ENCODE measurements at regions not wholly inside any gene's neighbourhood (a gene's known extent, or its start where the extent isn't known, plus 50 kb on each side); places are given as distances from the start of the nearest gene placed in this dataset.
"Not testable (repeated sequence)": the region's sequence is repeated elsewhere in the genome, so short reads cannot be mapped to it uniquely, and the experiment has no call there.

DNA sequence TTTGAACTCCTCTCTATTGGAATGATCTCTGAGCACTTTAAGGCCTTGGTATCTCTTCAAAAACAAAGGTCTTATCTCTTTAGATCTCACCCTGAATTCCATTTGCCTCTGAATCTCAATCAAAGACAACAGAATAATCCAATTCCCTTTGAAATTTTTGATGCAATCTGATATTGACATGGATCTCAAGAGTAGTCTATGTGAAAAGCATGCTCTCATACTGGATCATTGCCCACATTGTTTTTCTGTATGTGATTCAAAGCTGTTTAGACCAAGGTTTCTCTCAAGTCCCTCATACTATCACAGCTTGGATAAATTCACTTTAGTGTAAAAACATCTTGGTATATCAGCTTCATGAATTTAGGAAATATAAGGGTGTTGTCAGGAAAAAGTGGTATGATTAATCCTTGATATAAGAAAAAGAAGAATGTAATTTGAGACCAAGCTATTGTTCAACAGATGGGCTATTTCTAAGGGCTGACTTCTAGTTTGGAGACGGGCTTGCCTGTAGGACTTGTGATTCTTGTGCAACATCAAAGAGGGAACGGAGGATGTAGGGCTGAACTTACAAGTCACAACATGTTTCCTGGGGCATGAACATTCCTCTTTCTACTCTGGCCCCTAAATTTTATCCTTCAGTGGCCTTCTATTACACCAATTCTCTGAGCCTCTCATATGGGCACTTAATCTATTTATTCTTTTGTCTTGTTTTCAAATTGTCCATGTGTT lies 77.9 kb upstream of the CITED2 start:
- no peak for DNase-seq

DNA sequence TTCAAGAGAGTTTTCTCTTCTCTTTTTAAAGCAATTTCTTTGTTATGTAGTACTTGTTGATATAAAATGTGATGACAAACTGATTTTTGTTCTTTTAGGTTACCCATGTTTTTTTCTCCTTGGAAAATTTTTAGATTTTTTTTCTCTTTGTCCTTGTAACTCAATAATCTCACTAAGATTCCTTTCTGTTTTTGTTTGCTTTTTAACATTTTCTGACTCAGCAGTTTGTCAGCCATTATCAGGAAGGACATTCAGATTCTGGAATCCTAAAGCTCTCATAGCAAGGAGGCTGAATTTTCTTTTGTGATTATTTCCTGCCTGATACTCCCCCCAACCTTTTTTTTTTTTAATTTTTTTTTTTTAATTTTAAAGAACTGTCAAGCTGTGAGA lies 75.2 kb upstream of the CITED2 start:
- DNase-seq = no peak

DNA sequence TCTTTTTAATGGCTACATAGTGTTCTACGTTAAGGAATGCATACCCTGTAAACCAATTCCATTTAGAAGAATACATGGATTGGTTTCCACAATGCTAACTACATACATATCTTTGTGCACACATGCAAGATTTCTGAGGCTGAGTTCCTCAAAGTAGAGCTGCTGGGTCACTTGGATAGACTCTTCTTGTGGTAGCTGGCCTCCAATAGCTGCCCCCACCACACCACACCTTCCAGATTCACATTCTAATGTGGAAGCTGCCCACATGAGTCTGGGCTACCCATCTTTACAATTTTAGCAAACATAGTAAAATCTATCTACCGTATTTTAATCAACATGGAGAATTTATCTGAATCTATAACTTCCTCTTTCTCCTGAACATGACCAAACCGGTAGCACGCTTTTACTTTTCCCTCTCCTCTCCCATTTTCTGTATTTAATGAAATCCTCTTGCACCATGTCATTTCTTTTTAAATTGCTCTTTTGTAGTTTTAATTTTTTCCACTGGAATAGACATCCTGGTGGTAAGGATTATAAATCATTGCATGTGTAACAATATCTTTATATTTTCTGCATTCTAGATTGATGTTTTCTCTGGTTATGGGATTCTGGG lies 74.7 kb upstream of the CITED2 start:
- DNase-seq = no peak

DNA sequence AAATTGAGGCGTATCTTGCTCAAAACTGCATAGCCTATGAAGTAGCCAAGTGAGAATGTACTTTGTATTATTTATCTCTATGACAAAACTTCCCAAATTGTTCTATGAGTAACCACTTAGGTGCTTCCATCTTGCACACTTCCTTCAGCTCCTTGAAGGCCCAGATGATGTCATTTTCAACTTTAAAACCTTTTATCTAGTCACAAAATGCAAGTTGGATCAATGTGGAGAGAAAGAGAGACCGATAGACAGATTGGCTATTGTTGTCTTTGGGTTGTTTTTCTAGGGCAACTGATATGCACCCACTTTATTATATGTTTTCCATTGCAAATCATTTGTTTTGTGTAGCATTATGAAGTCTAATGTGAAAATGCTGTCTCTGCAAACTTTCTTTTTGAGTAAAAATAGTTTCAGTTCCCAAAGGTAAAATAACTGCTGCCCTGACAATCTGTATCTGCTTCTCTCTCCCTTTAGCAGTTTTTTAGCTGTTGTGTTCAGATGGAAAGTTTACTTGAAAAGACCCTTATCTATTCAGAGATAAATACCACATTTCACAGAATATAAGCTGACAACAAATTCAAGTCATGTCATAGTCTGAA lies 73.7 kb upstream of the CITED2 start:
- no peak for DNase-seq

DNA sequence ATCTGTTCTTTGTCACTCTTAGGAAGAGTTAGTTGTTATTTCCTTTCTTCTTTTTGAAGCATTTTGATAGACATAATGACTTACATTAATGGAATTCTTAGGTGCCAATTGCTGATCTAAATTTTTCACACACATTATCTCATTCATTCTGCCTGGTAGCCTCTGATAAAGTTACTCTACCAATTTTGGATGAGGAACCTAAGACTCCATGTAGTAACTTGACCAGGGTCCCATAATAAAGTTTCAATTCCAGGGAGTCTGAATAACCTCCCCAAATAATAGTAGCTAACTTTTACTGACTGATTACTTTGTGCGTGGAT lies 73.2 kb upstream of the CITED2 start:
- DNase-seq = no peak

DNA sequence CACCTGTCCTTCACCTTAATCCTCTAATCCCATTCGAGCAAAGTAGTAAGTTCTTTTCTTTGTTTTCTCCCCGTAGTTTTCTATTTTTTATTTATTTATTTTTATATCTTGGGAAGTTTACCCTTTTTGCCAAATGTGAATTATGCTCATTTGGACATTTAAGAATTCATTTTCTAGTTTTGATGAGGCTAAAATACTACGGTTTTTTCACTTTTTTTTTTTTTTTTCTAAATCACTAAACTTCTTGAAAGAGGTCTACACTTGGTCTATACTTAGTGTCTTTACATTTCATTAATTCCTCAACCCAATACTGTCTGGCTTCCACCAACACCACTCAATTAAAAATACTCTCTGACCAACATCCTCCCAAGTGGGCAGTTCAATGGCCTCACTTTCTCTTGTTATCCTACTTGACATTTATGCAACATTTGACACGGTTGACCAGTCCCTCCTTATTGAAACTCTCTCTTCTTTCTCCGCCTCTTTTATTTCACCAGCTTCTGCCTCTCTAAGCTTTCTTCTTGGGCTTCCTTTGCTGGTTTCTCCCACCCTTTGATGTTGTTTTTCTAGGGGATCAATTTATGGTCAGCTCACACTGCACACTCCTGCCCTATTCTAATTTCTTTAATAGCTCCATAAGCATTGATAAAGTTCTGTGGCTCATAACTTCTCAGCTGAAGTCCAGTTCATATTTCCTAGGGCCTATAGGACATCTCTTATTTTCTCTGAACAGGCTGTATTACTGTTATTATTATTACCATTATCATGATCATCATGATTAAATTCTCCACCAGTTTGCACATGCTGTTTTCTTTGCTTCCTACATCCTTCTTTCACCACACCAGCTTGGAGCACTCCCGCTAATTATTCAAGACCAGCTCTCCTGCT lies 72.6 kb upstream of the CITED2 start:
- no peak for DNase-seq

DNA sequence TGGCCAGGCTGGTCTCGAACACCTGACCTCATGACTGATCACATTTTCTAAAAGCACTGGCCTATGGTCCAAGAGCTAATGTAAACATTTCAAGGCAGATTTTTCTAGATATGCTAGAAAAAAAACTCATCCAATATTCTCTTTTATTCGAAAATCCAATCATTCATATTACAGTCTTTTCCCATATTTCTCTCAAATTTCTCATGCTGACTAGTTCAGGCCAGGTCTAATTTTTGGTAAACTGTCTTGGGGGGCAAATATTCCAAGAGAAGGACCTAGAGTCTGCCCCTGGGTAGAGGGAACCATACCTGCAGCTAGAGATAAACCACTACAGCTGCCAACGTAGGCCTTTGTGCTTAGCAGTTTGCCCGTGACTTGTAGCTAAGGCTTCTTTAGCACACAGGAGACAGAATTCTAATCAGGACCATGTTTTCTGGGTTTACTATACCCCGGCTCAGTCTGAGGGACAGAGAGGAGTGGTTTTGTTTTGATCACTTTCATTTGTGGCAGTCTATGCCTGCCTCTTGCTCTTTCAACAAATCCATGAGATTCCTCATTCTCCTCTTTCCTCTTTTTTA lies 71.8 kb upstream of the CITED2 start:
- DNase-seq = no peak

DNA sequence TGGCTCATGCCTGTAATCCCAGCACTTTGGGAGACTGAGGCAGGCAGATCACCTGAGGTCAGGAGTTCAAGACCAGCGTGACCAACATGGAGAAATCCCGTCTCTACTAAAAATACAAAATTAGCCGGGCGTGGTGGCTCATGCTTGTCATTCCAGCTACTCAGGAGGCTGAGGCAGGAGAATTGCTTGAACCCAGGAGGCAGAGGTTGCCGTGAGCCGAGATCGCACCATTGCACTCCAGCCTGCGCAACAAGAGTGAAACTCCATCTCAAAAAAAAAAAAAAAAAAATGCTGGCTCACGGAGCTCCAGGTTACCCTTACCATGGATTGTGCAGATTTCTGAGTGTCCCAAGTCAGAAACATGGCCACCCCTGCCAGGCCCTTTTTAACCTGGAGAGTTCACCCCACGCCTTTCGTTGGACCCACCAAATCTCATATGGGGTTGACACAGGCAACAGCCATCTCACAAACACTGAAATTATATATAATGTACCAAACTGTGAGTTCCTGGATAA lies 69.9 kb upstream of the CITED2 start:
- DNase-seq = not testable (repeated sequence)

DNA sequence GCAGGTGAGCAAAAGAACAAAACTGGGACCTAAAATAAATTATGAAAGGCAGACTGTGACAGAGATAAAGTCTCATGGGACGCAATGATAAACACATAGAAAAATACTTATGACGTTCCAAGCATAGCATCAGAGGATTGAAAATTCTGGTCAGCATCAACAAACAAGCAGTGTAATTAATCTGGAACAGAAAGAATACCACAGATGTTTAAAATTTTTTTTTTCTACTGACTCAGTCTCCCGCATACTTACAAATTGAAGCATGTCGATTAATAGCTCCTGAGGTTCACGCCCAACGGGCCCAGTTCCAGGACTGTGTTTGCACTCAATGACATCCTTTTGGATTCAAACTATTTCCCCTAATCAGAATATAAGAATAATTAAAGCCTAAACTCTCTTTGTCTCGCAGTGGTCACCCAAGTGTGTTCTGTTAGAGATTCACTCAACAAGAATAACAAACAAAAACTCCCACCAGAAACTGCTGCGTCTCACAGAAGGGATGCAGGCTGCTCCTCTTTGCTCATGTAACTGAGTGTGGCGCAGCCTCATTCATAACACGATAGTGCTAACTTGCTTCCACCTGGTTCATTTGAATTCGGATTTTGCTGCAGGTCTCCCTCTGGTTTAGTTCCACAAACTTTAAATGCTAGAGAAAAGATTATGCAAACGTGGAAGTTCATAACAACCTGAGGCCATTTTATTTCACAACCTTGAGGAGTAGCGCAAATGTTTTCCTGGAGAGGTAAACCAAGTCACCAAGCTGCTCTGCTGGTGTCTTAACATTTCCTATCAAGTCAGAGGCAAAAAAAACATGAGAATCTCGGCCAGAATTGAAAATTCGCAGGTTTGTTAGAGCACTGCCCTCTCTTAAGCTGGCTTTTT lies 69.0 kb upstream of the CITED2 start:
- no peak for DNase-seq

DNA sequence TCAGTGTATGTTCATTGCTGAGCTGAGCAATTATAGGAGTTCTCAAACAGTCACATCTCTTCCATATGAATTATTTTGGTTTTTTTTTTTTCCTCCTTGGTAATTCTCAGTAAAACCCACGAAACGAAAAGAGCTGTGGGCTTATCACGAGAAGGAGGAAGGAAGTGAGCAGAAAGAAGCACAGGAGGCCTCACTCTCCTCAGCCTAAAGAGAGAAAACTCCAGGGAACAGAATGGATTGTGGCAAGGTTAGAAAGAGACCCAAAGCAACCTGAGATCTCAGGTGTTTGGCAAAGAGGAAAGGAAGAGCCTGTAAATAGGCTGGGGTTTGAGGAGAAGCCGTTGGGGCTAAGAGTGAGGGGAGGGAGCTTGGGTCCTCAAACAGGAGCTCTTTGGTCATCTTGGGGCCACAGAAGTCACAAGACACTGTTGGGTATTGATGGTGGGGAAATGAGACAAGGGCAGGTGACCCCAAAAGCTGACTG lies 67.8 kb upstream of the CITED2 start:
- DNase-seq = no peak

DNA sequence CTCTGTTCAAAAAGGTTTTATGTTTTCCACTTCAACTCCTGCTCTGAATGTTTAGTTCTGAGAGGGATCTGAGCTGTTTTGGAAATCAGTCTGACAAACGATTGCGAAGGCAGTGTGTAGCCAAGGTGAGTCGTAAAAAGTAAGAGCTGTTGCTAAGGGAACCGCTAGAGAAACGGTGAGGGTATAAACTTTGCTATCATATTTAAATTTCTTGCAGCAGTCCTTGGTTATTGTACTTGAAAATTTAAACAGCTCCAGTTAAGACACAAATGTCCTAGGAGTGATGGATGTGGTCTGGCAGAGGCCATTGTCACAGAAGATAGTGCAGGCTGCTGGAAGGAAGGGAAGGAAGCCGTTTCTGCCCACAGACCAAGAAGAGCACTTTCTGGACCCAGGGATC lies 64.9 kb upstream of the CITED2 start:
- DNase-seq = no peak

DNA sequence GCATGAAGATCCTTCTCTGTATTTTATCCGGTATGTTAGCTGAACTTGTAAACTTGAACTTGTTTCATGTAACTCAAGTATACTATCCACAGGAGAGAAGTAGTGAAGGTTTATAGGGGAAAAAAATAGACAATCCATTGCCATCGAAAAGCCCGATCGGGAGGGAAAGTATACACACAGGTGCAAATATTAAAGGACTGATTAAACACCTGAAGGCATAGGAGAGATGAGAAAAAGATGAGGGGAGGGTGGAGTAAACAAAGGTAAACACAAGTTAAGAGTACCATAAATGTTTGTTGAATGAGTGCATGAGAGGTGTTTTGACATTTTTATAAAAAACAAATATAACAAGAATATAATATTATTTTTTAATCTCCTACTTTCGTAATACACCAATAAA lies 64.3 kb upstream of the CITED2 start:
- DNase-seq = no peak

DNA sequence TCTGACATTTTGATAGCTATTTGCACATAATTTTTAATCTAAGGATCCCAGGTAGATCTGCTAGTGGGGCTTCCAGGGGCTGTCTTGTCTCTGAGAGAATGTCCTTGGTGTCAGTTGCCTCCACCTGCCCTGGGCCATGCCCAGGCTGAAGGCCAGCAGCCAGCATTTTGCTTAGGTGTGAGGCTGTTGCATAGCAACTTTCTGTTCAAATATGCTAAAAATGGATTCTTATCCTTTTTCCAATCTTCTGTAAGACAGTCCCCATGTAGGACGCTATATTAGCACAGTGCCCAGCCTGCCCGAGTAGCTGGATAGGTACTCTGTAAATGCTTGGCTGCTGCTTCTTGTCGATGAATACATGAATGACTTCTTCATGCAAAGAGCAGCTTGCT lies 62.5 kb upstream of the CITED2 start:
- no peak for DNase-seq

DNA sequence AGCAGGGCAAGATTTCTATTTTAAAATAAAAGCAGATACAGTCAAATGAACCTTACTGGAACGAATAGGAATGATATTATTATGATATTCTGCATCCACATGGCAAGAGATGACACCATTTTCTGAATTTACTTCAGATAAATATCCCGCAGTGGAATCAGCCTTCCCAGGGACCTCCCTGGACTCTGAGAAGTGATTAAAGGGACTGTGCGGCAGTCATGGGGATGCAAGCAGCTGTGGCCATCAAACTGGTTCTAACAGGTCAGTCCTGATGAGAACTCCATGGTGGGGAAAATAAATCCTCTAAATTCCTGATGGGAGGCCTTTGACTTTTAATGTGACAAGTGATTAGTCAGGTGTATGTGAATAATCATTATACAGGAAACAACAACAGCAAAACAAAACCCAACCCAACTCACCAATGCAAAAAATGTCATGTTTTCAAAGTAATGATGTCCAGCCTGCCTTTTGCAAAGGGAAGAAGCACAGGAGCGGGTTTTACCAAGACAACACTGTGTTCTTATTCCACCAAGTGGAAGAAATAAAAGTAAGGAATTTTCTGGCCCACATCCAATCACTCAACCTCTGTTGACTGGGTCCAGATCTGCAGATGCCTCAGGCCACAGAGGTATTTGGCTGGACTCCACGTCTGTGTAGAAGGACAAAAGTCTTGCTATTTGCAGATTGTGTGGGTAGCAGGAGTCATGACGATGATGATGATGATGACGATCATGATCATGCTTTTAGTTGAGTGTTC lies 61.9 kb upstream of the CITED2 start:
- DNase-seq = no peak

DNA sequence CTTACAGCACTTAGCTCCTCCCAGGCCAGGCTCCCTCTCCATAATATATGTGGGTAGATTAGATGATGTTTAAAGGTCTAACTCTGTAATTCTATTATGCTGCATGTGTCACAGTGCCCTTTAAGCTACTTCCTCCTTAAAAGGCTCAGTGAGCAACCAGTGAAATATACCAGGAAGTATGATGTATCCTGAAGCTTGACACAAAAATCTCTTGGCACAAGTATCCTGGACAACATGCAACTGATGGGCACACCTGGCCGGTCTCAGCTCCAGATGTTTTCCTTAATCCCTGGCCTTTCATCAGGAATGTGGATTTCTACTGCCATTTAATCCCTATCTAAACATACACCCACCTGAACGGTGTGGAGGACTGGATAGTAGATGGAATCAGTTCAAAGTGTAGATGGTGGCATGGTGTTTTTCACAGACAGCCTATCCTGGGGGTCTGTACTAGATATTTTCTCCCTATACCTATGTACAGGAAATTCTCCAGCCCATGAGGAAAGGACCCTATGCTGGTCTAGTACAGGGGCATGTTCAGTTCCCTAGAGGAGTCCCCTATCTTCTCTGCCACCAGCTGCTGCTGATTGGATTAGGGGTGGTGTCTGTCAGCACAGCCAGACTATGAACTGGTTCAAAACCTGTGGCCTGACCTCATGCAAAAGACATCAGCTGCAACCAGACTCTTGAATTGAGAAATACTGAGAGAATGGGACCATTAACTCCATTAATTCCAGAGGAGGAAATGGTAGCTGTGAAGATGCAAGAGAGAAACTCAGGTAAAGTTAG lies 59.4 kb upstream of the CITED2 start:
- no peak for DNase-seq

DNA sequence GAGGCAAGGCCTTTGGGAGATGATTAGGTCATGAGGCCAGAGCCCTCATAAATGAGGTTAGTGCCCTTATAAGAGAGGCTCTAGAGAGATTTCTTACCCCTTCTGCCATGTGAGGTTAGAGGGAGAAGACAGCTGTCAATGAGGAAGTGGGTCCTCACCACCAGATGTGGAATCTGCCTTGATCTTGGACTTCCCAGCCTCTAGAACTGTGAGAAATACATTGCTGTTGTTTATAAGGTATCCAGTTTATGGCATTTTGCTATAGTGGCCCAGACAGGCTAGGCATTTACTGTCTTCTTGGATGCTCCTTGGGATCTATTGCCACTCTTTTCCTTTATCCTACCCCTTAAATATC lies 57.1 kb upstream of the CITED2 start:
- DNase-seq = no peak

DNA sequence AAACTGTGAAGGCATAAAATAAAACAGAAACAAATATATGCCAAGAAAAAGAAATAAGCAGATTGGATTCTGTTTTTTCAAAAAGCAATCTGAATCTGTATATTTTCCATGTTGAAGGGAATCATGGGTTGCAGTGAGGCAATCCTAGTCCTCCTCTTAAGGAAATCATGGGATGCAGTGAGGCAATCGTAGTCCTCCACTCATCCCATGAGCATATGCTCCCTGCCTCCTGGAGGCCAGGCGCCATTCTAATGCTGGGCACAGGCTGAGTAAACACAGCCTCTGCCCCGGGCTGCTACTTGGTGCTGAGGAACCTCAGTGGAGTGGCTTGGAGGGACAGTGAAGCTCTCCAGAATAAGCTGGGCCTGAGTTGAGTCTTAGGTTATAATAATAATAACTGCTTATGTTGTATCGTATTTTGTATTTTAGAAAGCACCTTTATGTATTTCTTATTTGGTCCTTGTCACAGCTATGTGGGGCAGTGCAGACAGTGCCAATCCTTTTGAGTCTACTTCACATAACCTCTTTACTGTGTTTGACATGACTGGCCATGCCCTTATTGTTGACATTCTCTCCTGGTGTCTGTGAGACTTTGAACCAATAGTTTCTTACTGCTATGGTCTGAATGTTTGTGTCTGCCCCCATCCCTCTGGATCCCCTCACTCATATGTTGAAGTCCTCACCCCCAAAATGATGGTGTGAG lies 56.6 kb upstream of the CITED2 start:
- no peak for DNase-seq

DNA sequence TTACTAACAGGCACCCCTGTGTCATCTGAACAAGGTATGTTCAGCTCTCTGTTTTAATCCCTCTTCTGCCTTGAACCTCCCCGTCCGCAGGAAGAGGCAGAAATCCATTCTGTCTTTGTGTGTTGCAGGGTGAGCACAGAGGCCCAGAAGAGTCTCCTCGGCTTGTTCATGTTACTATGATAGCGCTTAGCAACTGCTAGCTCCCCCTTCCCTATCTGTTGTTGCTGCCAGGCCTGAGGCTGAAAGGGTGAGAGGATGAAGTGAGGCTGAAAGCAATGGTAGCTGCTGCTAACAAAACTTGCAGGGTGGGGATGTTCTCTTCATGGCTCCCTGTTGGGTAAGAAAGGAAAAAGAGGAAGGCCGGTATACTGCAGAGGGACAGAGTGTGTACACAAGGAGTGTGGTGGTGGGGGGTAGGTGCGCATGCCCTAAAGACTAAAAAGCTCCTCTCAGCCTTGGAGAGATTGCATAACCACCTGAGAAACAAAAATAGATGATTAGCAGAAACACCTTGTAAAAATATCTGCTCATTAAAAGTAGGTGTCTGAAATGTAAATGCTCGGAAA lies 55.2 kb upstream of the CITED2 start:
- no peak for DNase-seq

DNA sequence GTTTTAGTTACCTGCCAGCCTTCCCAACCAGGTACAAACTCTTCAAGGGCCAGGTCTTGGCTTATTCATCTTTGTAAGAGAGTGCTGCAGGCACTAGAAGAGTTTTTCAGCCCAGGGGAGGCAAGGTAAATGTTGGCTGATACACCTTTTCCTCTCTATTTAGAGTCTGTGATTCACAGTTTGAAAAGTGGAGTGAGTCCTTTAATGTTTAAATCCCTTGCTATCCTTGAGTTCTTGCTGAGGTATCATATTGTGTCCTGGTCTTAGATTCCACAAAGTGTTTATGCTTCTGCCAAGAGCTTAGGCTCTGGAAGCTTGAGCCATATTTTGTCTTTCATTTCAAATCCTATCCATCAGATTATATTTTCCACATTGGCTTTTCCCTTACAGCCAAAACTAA lies 52.8 kb upstream of the CITED2 start:
- DNase-seq = no peak

All from right forelimb (tissue), 1 donor.